ENCODE measurements at regions not wholly inside any gene's neighbourhood (a gene's known extent, or its start where the extent isn't known, plus 50 kb on each side); places are given as distances from the start of the nearest gene placed in this dataset.

DNA sequence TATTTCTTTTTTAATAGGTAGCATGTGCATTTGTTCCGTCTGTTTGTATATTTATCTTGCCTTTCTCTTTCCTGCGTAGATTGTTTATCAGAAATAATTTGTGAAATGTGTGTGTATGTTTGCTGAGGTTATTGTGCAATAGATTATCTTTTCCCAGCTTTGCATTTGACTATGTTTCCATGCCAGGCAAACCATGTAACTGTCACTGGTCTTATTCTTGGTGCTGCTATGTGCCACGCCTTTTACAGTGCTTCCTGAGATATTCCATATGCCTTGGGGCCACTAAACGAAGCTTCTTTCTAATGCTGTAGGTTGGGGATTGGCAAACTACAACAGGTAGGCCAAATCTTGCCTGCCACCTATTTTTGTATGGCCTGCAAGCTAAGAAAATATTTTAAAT is 598.8 kb downstream of the PLPP3 start:
- no peak overlapping the region for H3K4me3 Mint-ChIP-seq
- Histone ChIP-seq H3K9me3 (ENCODE audit: low read depth) (no peaks in the 10 kb centered on the region), H3F3A (ENCODE audit: low read depth) (no peaks in the 10 kb centered on the region), H3K36me3 (no peaks in the 10 kb centered on the region), H3K9ac (no peak overlapping the region), H4K20me1 (ENCODE audit: low read depth) (no peaks in the 10 kb centered on the region), H3K4me1 (no peaks in the 10 kb centered on the region), H3K79me2 (ENCODE audit: low read depth) (no peaks in the 10 kb centered on the region), H3K27ac (no peak overlapping the region), H3K27me3 (no peaks in the 10 kb centered on the region), H3K4me3 (no peak overlapping the region), H2AFZ (replicated peaks) (no peak overlapping the region), H3K4me2 (no peak overlapping the region)
- H3K27me3 Mint-ChIP-seq (ENCODE audit: insufficient read depth, low read depth), result peaks cover 3% of the 10 kb centered on the region
- H3K27ac Mint-ChIP-seq, result no peak overlapping the region
- no peaks in the 10 kb centered on the region for H3K4me1 Mint-ChIP-seq
- TF ChIP-seq EZH2 (IDR thresholded peaks at IDR 0.05) (no peak), EZH2phosphoT487 (IDR thresholded peaks at IDR 0.05) (no peak)
- TF ChIP-seq, protein P1, sequence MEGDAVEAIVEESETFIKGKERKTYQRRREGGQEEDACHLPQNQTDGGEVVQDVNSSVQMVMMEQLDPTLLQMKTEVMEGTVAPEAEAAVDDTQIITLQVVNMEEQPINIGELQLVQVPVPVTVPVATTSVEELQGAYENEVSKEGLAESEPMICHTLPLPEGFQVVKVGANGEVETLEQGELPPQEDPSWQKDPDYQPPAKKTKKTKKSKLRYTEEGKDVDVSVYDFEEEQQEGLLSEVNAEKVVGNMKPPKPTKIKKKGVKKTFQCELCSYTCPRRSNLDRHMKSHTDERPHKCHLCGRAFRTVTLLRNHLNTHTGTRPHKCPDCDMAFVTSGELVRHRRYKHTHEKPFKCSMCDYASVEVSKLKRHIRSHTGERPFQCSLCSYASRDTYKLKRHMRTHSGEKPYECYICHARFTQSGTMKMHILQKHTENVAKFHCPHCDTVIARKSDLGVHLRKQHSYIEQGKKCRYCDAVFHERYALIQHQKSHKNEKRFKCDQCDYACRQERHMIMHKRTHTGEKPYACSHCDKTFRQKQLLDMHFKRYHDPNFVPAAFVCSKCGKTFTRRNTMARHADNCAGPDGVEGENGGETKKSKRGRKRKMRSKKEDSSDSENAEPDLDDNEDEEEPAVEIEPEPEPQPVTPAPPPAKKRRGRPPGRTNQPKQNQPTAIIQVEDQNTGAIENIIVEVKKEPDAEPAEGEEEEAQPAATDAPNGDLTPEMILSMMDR (IDR thresholded peaks at IDR 0.05), result no peak
- H3K36me3 Mint-ChIP-seq, result no peaks in the 10 kb centered on the region
- peaks cover 2% of the 10 kb centered on the region for H3K9me3 Mint-ChIP-seq
- DNase-seq (ENCODE audit: low spot score), result no peak

DNA sequence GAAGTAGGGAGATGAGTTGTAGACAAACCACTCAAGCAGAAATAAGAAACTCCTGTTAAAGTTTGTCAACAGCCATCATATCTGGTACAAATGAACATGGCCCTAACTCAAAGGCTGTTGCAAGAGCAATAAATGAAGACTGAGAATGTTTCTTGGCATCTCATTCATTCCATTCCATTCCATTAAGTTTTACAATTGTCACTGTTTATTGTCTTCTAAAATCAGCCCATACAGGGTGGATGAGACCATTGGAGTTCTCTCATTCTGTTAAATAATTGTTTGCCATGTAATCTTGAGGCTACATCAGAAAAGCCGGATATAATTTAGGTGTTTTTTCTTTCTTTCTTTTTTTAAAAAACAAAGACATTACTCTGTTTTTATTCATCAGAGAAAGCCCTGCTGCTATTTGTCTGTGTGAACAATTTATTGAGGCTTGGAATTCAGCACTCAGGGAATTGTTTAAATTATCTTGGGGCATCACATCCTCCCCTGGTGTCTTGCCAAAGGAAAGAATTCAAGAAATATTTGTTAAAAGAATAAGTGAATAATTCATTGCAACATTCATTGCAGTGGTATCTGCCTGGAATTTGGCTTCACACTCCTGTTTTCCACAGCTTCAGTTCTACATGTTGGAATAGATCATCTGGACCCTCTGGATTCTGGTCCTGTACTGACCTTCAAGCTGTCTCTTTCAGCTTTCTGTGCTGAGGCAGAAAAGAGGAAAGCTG is 604.5 kb downstream of the PLPP3 start:
- no peaks in the 10 kb centered on the region for H3K36me3 ChIP-seq
- no peak overlapping the region for H3K27ac ChIP-seq
- Mint-ChIP-seq H3K36me3 (no peaks in the 10 kb centered on the region), H3K4me1 (peaks cover 3% of the 10 kb centered on the region), H3K9me3 (peaks cover 4% of the 10 kb centered on the region), H3K27me3 (ENCODE audit: insufficient read depth, low read depth) (peaks cover 3% of the 10 kb centered on the region), H3K4me3 (no peak overlapping the region), H3K27ac (no peak overlapping the region)
- no peaks in the 10 kb centered on the region for H4K20me1 ChIP-seq (ENCODE audit: low read depth)
- TF ChIP-seq, protein P1 (IDR thresholded peaks at IDR 0.05), result no peak
- no peak for TF ChIP-seq EZH2phosphoT487 (IDR thresholded peaks at IDR 0.05)
- no peaks in the 10 kb centered on the region for H3F3A ChIP-seq (ENCODE audit: low read depth)
- H3K79me2 ChIP-seq (ENCODE audit: low read depth), result no peaks in the 10 kb centered on the region
- no peaks in the 10 kb centered on the region for H3K4me1 ChIP-seq
- no peaks in the 10 kb centered on the region for H3K27me3 ChIP-seq
- DNase-seq (ENCODE audit: low spot score), result no peak
- H2AFZ ChIP-seq (replicated peaks), result no peak overlapping the region
- H3K9me3 ChIP-seq (ENCODE audit: low read depth), result no peaks in the 10 kb centered on the region
- no peak overlapping the region for H3K4me2 ChIP-seq
- no peak overlapping the region for H3K4me3 ChIP-seq
- H3K9ac ChIP-seq, result no peak overlapping the region

DNA sequence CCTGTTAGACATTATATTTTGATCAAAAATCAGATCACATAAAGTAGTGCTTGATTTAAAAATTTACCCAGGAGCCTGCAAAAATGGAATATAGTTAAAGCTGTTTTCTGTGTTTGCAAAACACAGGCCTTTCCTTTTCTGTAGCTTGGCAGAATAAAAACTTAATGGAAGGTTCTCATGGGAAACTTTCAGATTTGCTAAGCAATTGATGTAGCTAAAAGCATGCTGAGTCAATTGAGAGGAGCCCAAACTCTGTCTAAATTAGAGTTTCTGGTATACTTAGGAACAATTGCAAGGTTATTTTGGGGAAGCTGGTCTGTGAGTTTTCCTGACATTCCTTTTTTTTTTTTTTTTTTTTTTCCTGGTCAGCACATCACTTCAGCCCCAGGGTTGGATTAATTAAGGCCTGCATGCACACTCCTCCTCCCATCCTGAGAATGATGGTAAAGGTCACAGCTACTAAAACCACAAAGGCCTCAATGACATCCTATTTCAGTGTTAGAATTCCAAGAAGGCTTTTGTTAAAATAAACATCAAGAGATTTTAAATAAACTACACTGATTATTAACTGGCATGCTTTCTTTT is 608.7 kb downstream of the PLPP3 start:
- Mint-ChIP-seq H3K4me1 (peaks cover 3% of the 10 kb centered on the region), H3K27ac (no peak overlapping the region), H3K4me3 (no peak overlapping the region), H3K9me3 (peaks cover 2% of the 10 kb centered on the region), H3K36me3 (no peaks in the 10 kb centered on the region), H3K27me3 (ENCODE audit: insufficient read depth, low read depth) (peaks cover 2% of the 10 kb centered on the region)
- H3K79me2 ChIP-seq (ENCODE audit: low read depth), result no peaks in the 10 kb centered on the region
- no peak overlapping the region for H3K4me2 ChIP-seq
- H3K9ac ChIP-seq, result no peak overlapping the region
- no peak overlapping the region for H2AFZ ChIP-seq (replicated peaks)
- H3K4me3 ChIP-seq, result no peak overlapping the region
- TF ChIP-seq EZH2phosphoT487 (IDR thresholded peaks at IDR 0.05) (no peak), EZH2 (IDR thresholded peaks at IDR 0.05) (no peak)
- TF ChIP-seq, protein P1 (IDR thresholded peaks at IDR 0.05), result no peak
- H3K4me1 ChIP-seq, result no peaks in the 10 kb centered on the region
- no peaks in the 10 kb centered on the region for H3F3A ChIP-seq (ENCODE audit: low read depth)
- no peak overlapping the region for H3K27ac ChIP-seq
- no peaks in the 10 kb centered on the region for H4K20me1 ChIP-seq (ENCODE audit: low read depth)
- H3K36me3 ChIP-seq, result no peaks in the 10 kb centered on the region
- H3K27me3 ChIP-seq, result no peaks in the 10 kb centered on the region
- no peak for DNase-seq (ENCODE audit: low spot score)
- H3K9me3 ChIP-seq (ENCODE audit: low read depth), result no peaks in the 10 kb centered on the region

All from neural progenitor cell (in vitro differentiated cells).